GM23338 (cell line): ENCODE measurements at regions not wholly inside any gene's neighbourhood (a gene's known extent, or its start where the extent isn't known, plus 50 kb on each side); places are given as distances from the start of the nearest gene placed in this dataset.

Source experiments
- ATAC-seq: fragments of 200-7000 bp; cut with Tn5 transposase; 3 replicates; pipeline ENCODE4 v1.9.1; 2020
- DNase-seq: peaks from one replicate; pipeline ENCODE4 v3.0.0-alpha.2; 2015; ENCODE audit warnings: low spot score
- H2AFZ ChIP-seq: fragments of 200-600 bp; sonication (generic); 2 replicates; pipeline ENCODE4 v1.8.0; 2016; ENCODE audit warnings: antibody characterized with exemption, mild to moderate bottlenecking, moderate library complexity
- H3F3A ChIP-seq: fragments of 200-600 bp; sonication (generic); replicated peaks from 2 replicates; pipeline ENCODE4 v1.8.0; 2017; ENCODE audit warnings: antibody characterized with exemption, mixed run types, low read depth
- H3K27ac ChIP-seq: fragments of 200-600 bp; sonication (generic); 2 replicates; pipeline ENCODE4 v1.6.1; 2016; ENCODE audit warnings: low read depth
- H3K27me3 ChIP-seq: fragments of 200-600 bp; sonication (generic); 2 replicates; pipeline ENCODE4 v1.8.0; 2016; ENCODE audit warnings: mild to moderate bottlenecking, mixed run types, moderate library complexity; ENCODE audit not compliant: insufficient read depth
- H3K36me3 ChIP-seq: fragments of 200-600 bp; sonication (generic); 2 replicates; pipeline ENCODE4 v1.8.0; 2016; ENCODE audit warnings: mild to moderate bottlenecking; ENCODE audit not compliant: insufficient read depth
- H3K4me1 ChIP-seq: fragments of 200-600 bp; sonication (generic); 2 replicates; pipeline ENCODE4 v1.8.0; 2016; ENCODE audit warnings: mild to moderate bottlenecking, moderate library complexity; ENCODE audit not compliant: insufficient read depth
- H3K4me2 ChIP-seq: fragments of 200-600 bp; sonication (generic); 2 replicates; pipeline ENCODE4 v1.7.1; 2017; ENCODE audit warnings: mixed run types
- H3K4me3 ChIP-seq: fragments of 200-600 bp; sonication (generic); 2 replicates; pipeline ENCODE4 v1.6.1; 2016; ENCODE audit warnings: mixed run types
- H3K79me2 ChIP-seq: fragments of 200-600 bp; sonication (generic); replicated peaks from 2 replicates; pipeline ENCODE4 v1.8.0; 2017; ENCODE audit warnings: mild to moderate bottlenecking; ENCODE audit not compliant: insufficient read depth
- H3K9me2 ChIP-seq: fragments of 200-600 bp; sonication (generic); 2 replicates; pipeline ENCODE4 v1.8.0; 2017; ENCODE audit not compliant: insufficient read depth
- H4K20me1 ChIP-seq: fragments of 200-600 bp; sonication (generic); replicated peaks from 2 replicates; pipeline ENCODE4 v1.8.0; 2017; ENCODE audit warnings: mild to moderate bottlenecking; ENCODE audit not compliant: insufficient read depth
- H3K27ac Mint-ChIP-seq: 2 replicates; pipeline ENCODE4 v1.8.0; 2020; ENCODE audit warnings: inconsistent platforms, mild to moderate bottlenecking, moderate library complexity, mixed read lengths
- H3K27me3 Mint-ChIP-seq: 3 replicates; pipeline ENCODE4 v1.8.0; 2022; ENCODE audit warnings: low read depth, mild to moderate bottlenecking, moderate library complexity, mixed read lengths, inconsistent platforms; ENCODE audit not compliant: insufficient read depth, poor library complexity
- H3K36me3 Mint-ChIP-seq: 3 replicates; pipeline ENCODE4 v1.8.0; 2021; ENCODE audit warnings: low read depth, mild to moderate bottlenecking, inconsistent platforms, moderate library complexity, mixed read lengths
- H3K4me1 Mint-ChIP-seq: 3 replicates; pipeline ENCODE4 v1.8.0; 2020; ENCODE audit warnings: mild to moderate bottlenecking, inconsistent platforms, mixed read lengths
- H3K4me3 Mint-ChIP-seq: 3 replicates; pipeline ENCODE4 v1.8.0; 2021; ENCODE audit warnings: moderate library complexity, mild to moderate bottlenecking, inconsistent platforms, mixed read lengths
- H3K9me3 Mint-ChIP-seq: 3 replicates; pipeline ENCODE4 v1.8.0; 2020; ENCODE audit warnings: moderate library complexity, mild to moderate bottlenecking, inconsistent platforms, mixed read lengths
- CREB1 ChIP-seq: fragments of 250-450 bp; sonication (Bioruptor Pico); IDR thresholded peaks from 2 replicates; pipeline ENCODE4 v1.5.0; 2020; ENCODE audit warnings: low read depth, mild to moderate bottlenecking, moderate library complexity
- CTCF ChIP-seq, 2 experiments: fragments of 200-600 bp in 1 of 2; sonication (generic) in 1 of 2; conservative IDR thresholded peaks; 2 replicates each; pipeline versions ENCODE4 v1.5.1 to v1.6.1; 2016 to 2017; ENCODE audit warnings: antibody characterized with exemption in 2 of 2, low read depth in 2 of 2, mild to moderate bottlenecking in 2 of 2, moderate library complexity in 1 of 2
- ETS1 ChIP-seq: IDR thresholded peaks from 2 replicates; pipeline ENCODE4 v1.6.1; 2016; ENCODE audit warnings: antibody characterized with exemption
- EZH2 ChIP-seq: fragments of 200-600 bp; sonication (generic); IDR thresholded peaks from one replicate; pipeline ENCODE4 v1.8.0; 2017; ENCODE audit warnings: antibody characterized with exemption, mild to moderate bottlenecking, low read depth; ENCODE audit not compliant: unreplicated experiment
- EZH2phosphoT487 ChIP-seq: fragments of 200-600 bp; sonication (generic); IDR thresholded peaks from one replicate; pipeline ENCODE4 v1.8.1; 2018; ENCODE audit warnings: antibody characterized with exemption; ENCODE audit not compliant: unreplicated experiment
- JUNB ChIP-seq: IDR thresholded peaks from one replicate; pipeline ENCODE4 v1.6.1; 2016; ENCODE audit warnings: antibody characterized with exemption; ENCODE audit not compliant: unreplicated experiment
- NANOG ChIP-seq: IDR thresholded peaks from 2 replicates; pipeline ENCODE4 v1.6.1; 2016; ENCODE audit warnings: antibody characterized with exemption, borderline replicate concordance
- POLR2AphosphoS5 ChIP-seq: IDR thresholded peaks from 2 replicates; pipeline ENCODE4 v1.6.1; 2016; ENCODE audit warnings: antibody characterized with exemption, low read depth
- REST ChIP-seq: IDR thresholded peaks from one replicate; pipeline ENCODE4 v1.6.1; 2018; ENCODE audit warnings: antibody characterized with exemption; ENCODE audit not compliant: unreplicated experiment
- STAT1 ChIP-seq: IDR thresholded peaks from one replicate; pipeline ENCODE4 v1.6.1; 2016; ENCODE audit warnings: antibody characterized with exemption; ENCODE audit not compliant: unreplicated experiment
- ZNF114 ChIP-seq: fragments of 250-450 bp; sonication (Bioruptor Pico); IDR thresholded peaks from 2 replicates; pipeline ENCODE4 v1.5.0; 2020; ENCODE audit warnings: mild to moderate bottlenecking, moderate library complexity
- ZNF331 ChIP-seq: fragments of 250-450 bp; sonication (Bioruptor Pico); IDR thresholded peaks from 2 replicates; pipeline ENCODE4 v1.5.0; 2020; ENCODE audit warnings: low read depth, mild to moderate bottlenecking, moderate library complexity
- ZNF462 ChIP-seq: fragments of 250-450 bp; sonication (Bioruptor Pico); IDR thresholded peaks from 2 replicates; pipeline ENCODE4 v1.5.0; 2020; ENCODE audit warnings: mild to moderate bottlenecking, moderate library complexity

GRCh38 chr2:174663550-174663949, 65.9 kb upstream of the WIPF1 start:
- Histone ChIP-seq H3K27me3 (no peaks in the 10 kb centered on the region), H3K9me2 (no peaks in the 10 kb centered on the region), H3K4me2 (no peak overlapping the region), H2AFZ (no peak overlapping the region; the same call in 1 of the 2 replicates), H3K79me2 (no peaks in the 10 kb centered on the region), H3K36me3 (no peaks in the 10 kb centered on the region), H3K27ac (no peak overlapping the region), H3K4me3 (no peak overlapping the region), H3F3A (no peaks in the 10 kb centered on the region), H4K20me1 (no peaks in the 10 kb centered on the region; the same call in 1 of the 2 replicates), H3K4me1 (peaks cover 21% of the 10 kb centered on the region)
- peaks cover 28% of the 10 kb centered on the region for H3K4me1 Mint-ChIP-seq
- H3K27me3 Mint-ChIP-seq, result no peaks in the 10 kb centered on the region
- no peak for ATAC-seq
- no peak for DNase-seq
- TF ChIP-seq CTCF (conservative IDR thresholded peaks at IDR 0.05; ENCODE audit: low read depth in 2 of 2), result no peak
- no peak for TF ChIP-seq STAT1
- TF ChIP-seq ZNF114, result no peak
- TF ChIP-seq JUNB, result no peak
- TF ChIP-seq EZH2phosphoT487, result no peak
- TF ChIP-seq EZH2, result no peak
- TF ChIP-seq NANOG, result no peak
- TF ChIP-seq ETS1, result no peak
- TF ChIP-seq POLR2AphosphoS5, result no peak
- no peak for TF ChIP-seq ZNF331 (CRISPR knock-in tag)
- TF ChIP-seq REST, result no peak
- TF ChIP-seq ZNF462, result no peak
- TF ChIP-seq CREB1 (CRISPR knock-in tag), result no peak
- no peak overlapping the region for H3K4me3 Mint-ChIP-seq
- no peaks in the 10 kb centered on the region for H3K36me3 Mint-ChIP-seq
- H3K9me3 Mint-ChIP-seq, result no peaks in the 10 kb centered on the region
- H3K27ac Mint-ChIP-seq, result no peak overlapping the region
